ENCODE measurements at regions not wholly inside any gene's neighbourhood (a gene's known extent, or its start where the extent isn't known, plus 50 kb on each side); places are given as distances from the start of the nearest gene placed in this dataset.

DNA sequence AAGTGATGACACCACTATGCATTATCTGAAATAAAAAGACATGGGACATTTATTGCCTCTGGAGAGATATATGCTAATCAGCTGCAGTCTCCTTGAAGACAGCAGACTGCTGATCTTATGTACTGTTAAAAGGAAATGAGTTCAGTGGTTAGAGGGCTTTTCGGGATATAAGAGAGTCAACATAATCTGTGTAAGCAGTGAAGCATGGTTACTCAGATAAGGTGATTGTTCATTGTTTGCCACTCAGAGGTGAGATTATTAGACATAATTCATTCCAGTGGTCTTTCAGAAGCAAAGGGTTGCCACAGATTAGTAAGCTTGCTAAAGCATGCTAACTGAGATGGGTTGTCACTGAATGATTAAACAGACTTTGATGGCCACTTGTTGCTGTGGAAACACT lies 1450.7 kb upstream of the ADGRB3 start:
- no peak overlapping the region for H3K4me3 ChIP-seq (ENCODE audit: low read depth, low read length)
- no peak for DNase-seq (ENCODE audit: low read depth)
- no peak for TF ChIP-seq CTCF (IDR thresholded peaks at IDR 0.05; ENCODE audit: control insufficient read depth, extremely low read depth, insufficient read depth)

DNA sequence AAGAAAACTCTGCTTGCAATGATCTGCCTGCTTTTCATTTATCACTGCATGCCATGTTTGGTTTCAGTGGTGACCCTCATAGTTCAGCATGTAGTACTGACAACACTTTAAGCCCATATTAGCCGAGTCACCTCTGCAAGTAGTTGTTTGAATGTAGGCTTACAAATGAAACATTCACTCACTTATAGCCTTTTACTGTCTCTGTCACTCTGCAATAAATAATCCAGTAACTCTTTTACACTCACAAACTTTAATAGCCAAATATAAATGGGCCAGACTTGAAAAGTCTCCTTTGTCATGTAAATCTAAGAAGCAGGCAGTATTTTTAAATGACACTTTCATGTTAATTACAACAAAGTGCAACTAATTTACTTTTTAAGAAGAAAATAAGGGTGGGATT lies 1460.0 kb upstream of the ADGRB3 start:
- TF ChIP-seq CTCF (IDR thresholded peaks at IDR 0.05; ENCODE audit: control insufficient read depth, extremely low read depth, insufficient read depth): no peak
- no peak overlapping the region for H3K4me3 ChIP-seq (ENCODE audit: low read depth, low read length)
- DNase-seq (ENCODE audit: low read depth): no peak

DNA sequence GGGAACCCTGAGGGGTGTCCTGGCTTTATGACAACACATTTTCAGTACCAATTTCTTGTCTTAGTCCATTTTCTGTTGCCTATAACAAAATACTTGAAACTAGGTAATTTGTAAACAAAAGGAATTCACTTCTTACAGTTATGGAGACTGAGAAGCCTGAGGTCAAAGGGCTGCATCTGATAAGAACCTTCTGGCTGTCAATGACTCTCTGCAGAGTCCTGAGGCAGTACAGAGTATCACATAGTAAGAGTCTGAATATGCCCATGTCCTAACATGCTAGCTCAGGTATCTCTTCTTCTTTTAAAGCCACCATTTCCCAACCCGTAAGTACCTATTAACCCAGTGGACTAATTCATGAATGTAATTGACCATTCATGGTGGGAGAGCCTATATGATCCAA lies 1458.6 kb upstream of the EYS start:
- no peak overlapping the region for H3K4me3 ChIP-seq (ENCODE audit: low read depth, low read length)
- no peak for TF ChIP-seq CTCF (IDR thresholded peaks at IDR 0.05; ENCODE audit: control insufficient read depth, extremely low read depth, insufficient read depth)
- no peak for DNase-seq (ENCODE audit: low read depth)

DNA sequence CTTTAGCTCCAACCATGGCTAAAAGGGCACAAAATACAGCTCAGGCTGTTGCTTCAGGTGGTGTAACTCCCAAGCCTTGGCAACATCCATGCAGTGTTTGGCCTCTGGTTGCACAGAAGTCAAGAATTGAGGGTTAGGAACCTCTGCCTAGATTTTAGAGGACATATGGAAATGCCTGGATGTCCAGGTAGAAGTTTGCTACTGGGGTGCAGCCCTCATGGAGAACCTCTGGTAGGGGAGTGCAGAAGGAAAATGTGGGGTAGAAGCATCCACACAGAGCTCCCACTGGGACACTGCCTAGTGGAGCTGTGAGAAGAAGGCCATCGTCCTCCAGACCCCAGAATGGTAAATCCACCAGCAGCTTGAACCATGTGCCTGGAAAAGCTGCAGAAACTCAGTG lies 1453.8 kb upstream of the EYS start:
- DNase-seq (ENCODE audit: low read depth): no peak
- no peak for TF ChIP-seq CTCF (IDR thresholded peaks at IDR 0.05; ENCODE audit: control insufficient read depth, extremely low read depth, insufficient read depth)
- no peak overlapping the region for H3K4me3 ChIP-seq (ENCODE audit: low read depth, low read length)

GRCh38 chr6:67141005-67141404 lies 1434.0 kb upstream of the EYS start:
- TF ChIP-seq CTCF (IDR thresholded peaks at IDR 0.05; ENCODE audit: control insufficient read depth, extremely low read depth, insufficient read depth): no peak
- no peak for DNase-seq (ENCODE audit: low read depth)

DNA sequence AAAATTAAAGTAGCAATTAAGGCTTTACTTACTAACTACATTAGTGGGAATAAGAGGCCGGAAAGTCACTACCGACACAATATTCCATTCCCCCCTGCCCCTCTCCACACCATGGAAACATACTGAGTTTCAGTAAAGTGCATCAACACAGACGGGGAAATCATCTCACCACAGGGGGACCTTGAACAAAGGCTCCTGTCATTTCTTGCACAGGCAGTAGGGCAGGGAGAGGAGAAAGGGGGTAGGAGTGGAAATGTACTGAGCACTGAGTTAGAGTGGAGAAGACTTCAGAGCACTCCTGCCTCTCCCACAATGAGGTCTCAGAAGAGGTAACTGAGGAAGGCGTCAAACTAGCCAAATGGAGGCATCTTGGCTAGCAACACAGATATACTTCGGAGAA lies 1426.9 kb upstream of the EYS start:
- TF ChIP-seq CTCF (IDR thresholded peaks at IDR 0.05; ENCODE audit: control insufficient read depth, extremely low read depth, insufficient read depth): no peak
- no peak overlapping the region for H3K4me3 ChIP-seq (ENCODE audit: low read depth, low read length)
- no peak for DNase-seq (ENCODE audit: low read depth)

More at GRCh38 chr6:67141005-67141404, 1434.0 kb upstream of the EYS start:
- no peak overlapping the region for H3K4me3 ChIP-seq (ENCODE audit: low read depth, low read length)

DNA sequence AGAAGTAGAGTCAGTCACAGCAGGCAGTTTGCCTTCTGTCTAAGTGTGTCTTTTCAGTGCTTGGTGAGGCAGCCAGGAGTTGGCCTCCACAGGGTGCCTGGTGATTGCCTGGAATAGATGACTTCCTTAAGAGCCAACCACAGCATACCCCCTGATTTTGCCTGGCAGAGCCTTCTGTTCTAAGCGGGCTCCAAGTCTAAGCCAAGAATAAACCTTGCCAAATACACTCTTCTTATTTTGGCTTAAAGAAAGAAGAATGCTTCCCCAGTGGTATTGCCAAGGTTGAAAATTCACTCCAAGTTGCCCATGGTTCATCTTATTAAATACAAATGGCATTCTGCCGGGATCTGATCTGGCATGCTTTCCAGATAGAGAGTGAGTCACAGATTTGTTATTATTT lies 1424.8 kb upstream of the EYS start:
- TF ChIP-seq CTCF (IDR thresholded peaks at IDR 0.05; ENCODE audit: control insufficient read depth, extremely low read depth, insufficient read depth): no peak
- DNase-seq (ENCODE audit: low read depth): peak; percentile 83
- H3K4me3 ChIP-seq (ENCODE audit: low read depth, low read length): no peak overlapping the region

Data from LNCaP clone FGC (cell line).